ENCODE measurements at regions not wholly inside any gene's neighbourhood (a gene's known extent, or its start where the extent isn't known, plus 50 kb on each side); places are given as distances from the start of the nearest gene placed in this dataset.

DNA sequence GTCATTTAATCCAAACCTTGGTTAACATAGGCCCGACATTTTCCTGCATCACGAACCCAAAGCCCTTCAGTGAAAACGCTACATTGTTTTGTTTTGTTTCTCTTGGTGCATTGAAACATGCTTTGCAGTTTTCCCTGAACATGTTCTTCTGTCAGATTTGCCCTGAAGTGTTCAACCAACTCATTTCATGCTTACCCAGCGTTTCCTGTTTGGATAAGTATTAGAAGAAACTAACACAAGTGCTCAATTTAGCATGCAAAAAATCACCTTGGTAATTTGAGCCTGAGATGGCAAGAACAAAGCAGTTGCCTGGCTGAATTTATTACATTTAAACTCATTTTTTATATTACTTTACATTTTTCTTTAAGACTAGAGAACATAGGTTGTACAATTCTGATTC, 160.1 kb upstream of the VCX3A start:
- no peaks in the 10 kb centered on the region for H3K4me1 Mint-ChIP-seq
- peaks cover 0 to 3% (median 1%) of the 10 kb centered on the region in 7 donors for H3K9me3 Mint-ChIP-seq
- no peaks in the 10 kb centered on the region for H3K36me3 Mint-ChIP-seq
- H3K4me3 Mint-ChIP-seq, result no peak overlapping the region
- DNase-seq (no peak), ATAC-seq (ENCODE audit: low read depth in 2 of 2) (no peak)
- H3K27ac Mint-ChIP-seq, result no peak overlapping the region
- H3K27me3 Mint-ChIP-seq, result peaks cover 0 to 8% (median 5%) of the 10 kb centered on the region in 3 donors

DNA sequence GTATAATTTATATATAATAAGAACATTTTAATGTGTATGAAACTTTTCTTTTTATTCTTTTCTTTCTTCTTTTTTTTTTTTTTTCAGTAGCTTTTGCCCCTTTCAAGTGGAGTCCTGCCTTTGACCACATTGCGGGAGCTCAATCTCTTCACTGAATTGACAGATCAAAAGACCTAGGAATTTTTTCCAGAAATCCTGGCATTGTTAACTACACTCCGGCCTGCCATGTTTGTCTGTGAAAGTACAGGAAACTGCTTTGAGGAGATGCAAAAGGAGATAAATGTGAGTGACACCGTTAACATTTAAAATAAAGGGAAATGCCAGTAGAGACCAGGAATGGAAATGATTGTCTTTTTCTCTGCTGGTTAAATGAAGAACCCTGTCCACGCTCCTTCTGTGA, 159.3 kb upstream of the VCX3A start:
- H3K36me3 Mint-ChIP-seq, result no peaks in the 10 kb centered on the region
- no peak overlapping the region for H3K27ac Mint-ChIP-seq
- peaks cover 0 to 8% (median 5%) of the 10 kb centered on the region in 3 donors for H3K27me3 Mint-ChIP-seq
- DNase-seq (no peak), ATAC-seq (ENCODE audit: low read depth in 2 of 2) (no peak)
- no peak overlapping the region for H3K4me3 Mint-ChIP-seq
- H3K9me3 Mint-ChIP-seq, result peaks cover 0 to 9% (median 2%) of the 10 kb centered on the region in 7 donors
- no peaks in the 10 kb centered on the region for H3K4me1 Mint-ChIP-seq

DNA sequence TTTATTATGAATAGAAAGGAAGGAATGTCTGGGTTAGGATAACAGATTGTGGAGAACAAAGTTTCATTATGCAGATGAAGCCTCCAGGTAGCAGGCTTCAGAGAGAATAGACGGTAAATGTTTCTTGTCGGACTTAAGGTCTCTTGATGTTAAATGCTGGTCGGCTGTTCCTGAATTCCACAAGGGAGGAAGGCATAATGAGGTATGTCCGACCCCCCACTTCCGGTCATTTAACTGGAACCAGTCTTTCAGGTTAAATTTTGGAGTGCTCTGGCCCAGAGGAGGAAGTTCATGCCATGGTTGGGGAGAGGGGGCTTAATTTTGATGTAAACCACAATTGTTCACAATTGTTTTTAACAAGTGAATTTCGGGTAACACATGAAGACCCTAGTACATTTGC, 158.1 kb upstream of the VCX3A start:
- ATAC-seq (ENCODE audit: low read depth in 2 of 2), result no peak
- Mint-ChIP-seq H3K4me1 (no peaks in the 10 kb centered on the region), H3K9me3 (peaks cover 0 to 13% (median 3%) of the 10 kb centered on the region in 7 donors), H3K27me3 (peaks cover 0 to 8% (median 5%) of the 10 kb centered on the region in 3 donors), H3K4me3 (no peak overlapping the region), H3K36me3 (no peaks in the 10 kb centered on the region), H3K27ac (no peak overlapping the region)
- no peak for DNase-seq

DNA sequence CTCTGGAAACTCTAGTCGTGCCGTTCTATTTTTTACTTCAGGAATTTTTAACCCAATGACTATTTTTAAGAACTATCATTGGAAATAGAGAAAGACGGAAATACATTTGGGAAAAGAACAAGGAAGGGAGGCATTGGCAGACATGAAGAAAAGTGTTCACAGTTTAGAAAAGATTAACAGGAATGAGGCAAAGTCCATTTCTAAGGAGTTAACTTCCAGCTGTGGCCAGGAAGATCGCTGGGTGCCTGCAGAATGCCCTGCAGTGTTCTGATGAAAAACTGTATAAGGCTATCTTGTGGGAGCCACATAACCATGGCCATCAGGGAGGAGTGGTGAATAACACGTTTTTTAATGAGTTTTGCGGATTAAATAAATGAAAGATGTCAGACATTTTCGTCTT, 150.6 kb upstream of the VCX3A start:
- no peak overlapping the region for H3K4me3 Mint-ChIP-seq
- ATAC-seq (ENCODE audit: low read depth in 2 of 2), result no peak

DNA sequence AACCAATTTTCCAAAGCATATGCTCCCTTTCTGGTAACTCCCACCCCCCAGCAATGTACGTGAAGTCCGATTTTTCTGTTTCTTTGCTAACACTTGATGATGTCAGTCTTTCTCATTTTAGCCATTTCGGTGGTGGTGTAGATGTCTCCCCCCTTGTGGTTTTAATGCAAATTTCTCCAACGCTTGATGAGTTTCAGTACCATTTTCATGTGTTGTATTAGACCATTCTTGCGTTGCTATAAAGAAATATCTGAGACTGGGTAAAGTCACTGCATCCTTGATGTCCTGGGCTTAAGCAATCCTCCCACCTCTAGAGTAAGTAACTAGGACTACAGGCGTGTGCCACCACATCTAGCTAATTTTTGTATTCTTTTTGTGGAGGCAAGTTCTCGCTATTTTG, 148.4 kb upstream of the VCX3A start:
- H3K4me1 Mint-ChIP-seq, result no peaks in the 10 kb centered on the region
- H3K27ac Mint-ChIP-seq, result no peak overlapping the region
- ATAC-seq (ENCODE audit: low read depth in 2 of 2), result no peak
- DNase-seq, result no peak
- H3K36me3 Mint-ChIP-seq, result peaks cover 0 to 8% of the 10 kb centered on the region in 2 donors
- no peak overlapping the region for H3K4me3 Mint-ChIP-seq
- H3K9me3 Mint-ChIP-seq, result peaks cover 1 to 20% (median 3%) of the 10 kb centered on the region in 7 donors
- H3K27me3 Mint-ChIP-seq, result peaks cover 0 to 3% (median 2%) of the 10 kb centered on the region in 3 donors

More for the DNA sequence above, 150.6 kb upstream of the VCX3A start:
- DNase-seq, result no peak
- Mint-ChIP-seq H3K4me1 (no peaks in the 10 kb centered on the region), H3K27me3 (no peaks in the 10 kb centered on the region), H3K9me3 (peaks cover 2 to 31% (median 4%) of the 10 kb centered on the region in 7 donors), H3K36me3 (peaks cover 0 to 8% of the 10 kb centered on the region in 2 donors), H3K27ac (peak overlapping the region in 2 of 6 donors; percentile 30 to 79)

DNA sequence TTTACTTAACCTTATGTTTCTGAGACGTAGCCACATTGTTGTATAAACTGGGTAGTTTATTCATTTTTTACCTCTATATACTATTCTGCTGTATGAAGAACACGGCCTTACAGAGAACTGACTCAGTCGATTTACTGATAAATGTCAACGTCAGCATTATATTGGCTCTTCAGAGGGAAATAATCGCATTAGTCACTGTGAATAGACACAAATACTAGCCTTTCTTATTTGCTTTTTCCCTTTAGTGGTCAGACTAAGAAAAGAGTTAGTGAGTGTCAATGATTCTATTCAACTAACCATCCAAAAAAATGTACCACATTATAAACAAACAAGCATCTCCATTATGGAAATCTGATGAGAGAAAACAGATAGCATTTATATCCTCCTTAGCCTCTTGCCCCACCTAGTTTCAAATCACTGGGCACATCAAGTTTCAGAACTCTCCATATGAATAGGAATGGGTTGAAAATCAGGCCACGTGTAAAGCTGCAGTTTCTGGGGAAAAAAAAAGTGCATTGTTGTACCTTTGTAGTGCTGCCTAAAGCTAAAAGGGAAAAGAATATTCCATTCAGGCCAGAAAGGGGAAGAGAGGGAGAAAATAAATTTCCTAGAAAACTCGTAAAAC, 146.7 kb upstream of the VCX3A start:
- peaks cover 0 to 8% of the 10 kb centered on the region in 2 donors for H3K36me3 Mint-ChIP-seq
- H3K4me1 Mint-ChIP-seq, result no peaks in the 10 kb centered on the region
- DNase-seq (no peak), ATAC-seq (ENCODE audit: low read depth in 2 of 2) (no peak)
- peaks cover 0 to 20% (median 2%) of the 10 kb centered on the region in 7 donors for H3K9me3 Mint-ChIP-seq
- H3K4me3 Mint-ChIP-seq, result no peak overlapping the region
- peak overlapping the region in 1 of 6 donors; percentile 50 for H3K27ac Mint-ChIP-seq
- peaks cover 0 to 16% (median 4%) of the 10 kb centered on the region in 3 donors for H3K27me3 Mint-ChIP-seq

DNA sequence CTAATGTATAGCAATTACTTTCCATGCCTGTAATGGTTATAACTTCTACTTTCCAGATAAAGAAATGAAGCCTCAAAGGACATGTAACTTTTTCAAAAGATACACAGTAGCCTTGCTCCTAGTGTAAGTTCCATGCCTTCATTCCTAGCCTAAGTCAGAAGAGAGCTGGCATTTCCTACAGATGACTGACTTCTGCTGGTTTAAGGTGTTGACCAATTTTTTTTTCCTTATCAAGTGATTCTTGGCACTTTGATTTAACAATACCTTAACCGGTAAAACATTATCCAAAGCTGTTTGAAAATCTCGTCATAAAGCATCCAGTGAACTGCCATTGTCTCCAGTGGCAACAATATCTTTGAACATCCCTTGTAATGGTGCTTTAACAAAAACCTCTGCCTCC, 145.1 kb upstream of the VCX3A start:
- H3K36me3 Mint-ChIP-seq, result peaks cover 0 to 8% of the 10 kb centered on the region in 2 donors
- H3K4me1 Mint-ChIP-seq, result no peaks in the 10 kb centered on the region
- peaks cover 0 to 18% (median 4%) of the 10 kb centered on the region in 3 donors for H3K27me3 Mint-ChIP-seq
- DNase-seq (no peak), ATAC-seq (ENCODE audit: low read depth in 2 of 2) (no peak)
- H3K27ac Mint-ChIP-seq, result no peak overlapping the region
- no peak overlapping the region for H3K4me3 Mint-ChIP-seq
- peaks cover 0 to 20% (median 2%) of the 10 kb centered on the region in 7 donors for H3K9me3 Mint-ChIP-seq

DNA sequence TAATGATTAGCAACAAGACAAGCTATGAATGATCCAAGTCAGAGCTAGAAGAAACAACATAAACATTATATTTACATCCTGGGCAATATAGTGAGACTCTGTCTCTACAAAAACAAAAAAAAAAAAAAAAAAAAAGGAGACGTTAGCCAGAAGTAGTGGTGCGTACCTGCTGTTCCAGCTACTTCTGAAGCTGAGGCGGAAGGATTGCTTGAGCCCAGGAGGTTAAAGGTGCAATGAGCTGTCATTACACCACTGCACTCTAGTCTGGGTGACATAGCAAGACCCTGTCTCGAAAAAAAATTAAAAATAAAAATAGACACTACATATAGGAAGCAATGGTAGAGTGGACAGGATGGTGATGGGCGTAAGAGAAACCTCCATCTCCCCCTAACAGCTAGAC, 144.6 kb upstream of the VCX3A start:
- peaks cover 0 to 20% (median 2%) of the 10 kb centered on the region in 7 donors for H3K9me3 Mint-ChIP-seq
- peaks cover 0 to 8% of the 10 kb centered on the region in 2 donors for H3K36me3 Mint-ChIP-seq
- H3K27me3 Mint-ChIP-seq, result peaks cover 0 to 18% (median 4%) of the 10 kb centered on the region in 3 donors
- no peak for DNase-seq
- H3K4me1 Mint-ChIP-seq, result no peaks in the 10 kb centered on the region
- H3K4me3 Mint-ChIP-seq, result no peak overlapping the region
- H3K27ac Mint-ChIP-seq, result no peak overlapping the region
- ATAC-seq (ENCODE audit: low read depth in 2 of 2), result no peak

DNA sequence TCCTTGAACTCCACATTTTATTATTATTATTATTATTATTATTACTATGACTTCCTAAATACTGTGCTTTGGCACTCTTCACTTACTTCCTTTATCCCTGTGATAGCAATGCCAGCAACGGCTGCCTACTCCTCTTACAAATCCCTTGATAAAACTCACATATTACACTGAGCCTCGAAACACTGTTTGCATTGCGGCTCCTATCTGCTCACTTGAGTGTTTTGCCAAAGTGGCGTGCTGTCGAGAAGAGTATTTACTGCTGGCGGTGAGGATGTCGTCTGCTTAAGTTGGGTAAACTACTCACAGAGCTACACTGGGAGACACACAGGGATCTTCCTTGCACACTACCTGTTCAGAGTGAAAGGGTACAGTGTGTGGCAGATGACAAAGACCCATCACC, 143.4 kb upstream of the VCX3A start:
- H3K4me1 Mint-ChIP-seq, result no peaks in the 10 kb centered on the region
- no peak for ATAC-seq (ENCODE audit: low read depth in 2 of 2)
- peaks cover 0 to 18% (median 4%) of the 10 kb centered on the region in 3 donors for H3K27me3 Mint-ChIP-seq
- H3K4me3 Mint-ChIP-seq, result no peak overlapping the region
- peaks cover 0 to 8% of the 10 kb centered on the region in 2 donors for H3K36me3 Mint-ChIP-seq
- no peak overlapping the region for H3K27ac Mint-ChIP-seq
- peaks cover 0 to 19% (median 2%) of the 10 kb centered on the region in 7 donors for H3K9me3 Mint-ChIP-seq
- no peak for DNase-seq

DNA sequence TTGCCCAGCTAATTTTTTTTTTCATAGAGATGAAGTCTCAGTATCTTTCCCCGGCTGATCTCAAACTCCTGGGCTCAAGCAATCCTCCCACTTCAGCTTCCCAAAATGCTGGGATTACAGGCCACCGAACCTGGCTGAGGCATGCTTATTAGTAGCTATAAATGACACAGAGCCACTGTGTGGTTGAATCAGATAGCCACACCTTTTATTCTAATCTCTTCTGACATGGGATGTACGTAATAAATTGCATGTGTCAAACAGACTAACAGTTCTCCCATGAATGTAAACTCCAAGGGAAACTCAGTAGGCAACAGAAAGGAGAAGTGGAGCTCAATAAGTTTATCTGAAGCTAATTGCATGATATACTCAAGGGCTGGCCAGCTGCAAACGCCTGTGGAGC, 139.8 kb upstream of the VCX3A start:
- Mint-ChIP-seq H3K4me3 (no peak overlapping the region), H3K27me3 (peaks cover 0 to 18% (median 4%) of the 10 kb centered on the region in 3 donors), H3K36me3 (no peaks in the 10 kb centered on the region), H3K9me3 (peaks cover 0 to 16% (median 5%) of the 10 kb centered on the region in 7 donors), H3K27ac (no peak overlapping the region), H3K4me1 (no peaks in the 10 kb centered on the region)
- no peak for ATAC-seq (ENCODE audit: low read depth in 2 of 2)
- DNase-seq, result no peak

DNA sequence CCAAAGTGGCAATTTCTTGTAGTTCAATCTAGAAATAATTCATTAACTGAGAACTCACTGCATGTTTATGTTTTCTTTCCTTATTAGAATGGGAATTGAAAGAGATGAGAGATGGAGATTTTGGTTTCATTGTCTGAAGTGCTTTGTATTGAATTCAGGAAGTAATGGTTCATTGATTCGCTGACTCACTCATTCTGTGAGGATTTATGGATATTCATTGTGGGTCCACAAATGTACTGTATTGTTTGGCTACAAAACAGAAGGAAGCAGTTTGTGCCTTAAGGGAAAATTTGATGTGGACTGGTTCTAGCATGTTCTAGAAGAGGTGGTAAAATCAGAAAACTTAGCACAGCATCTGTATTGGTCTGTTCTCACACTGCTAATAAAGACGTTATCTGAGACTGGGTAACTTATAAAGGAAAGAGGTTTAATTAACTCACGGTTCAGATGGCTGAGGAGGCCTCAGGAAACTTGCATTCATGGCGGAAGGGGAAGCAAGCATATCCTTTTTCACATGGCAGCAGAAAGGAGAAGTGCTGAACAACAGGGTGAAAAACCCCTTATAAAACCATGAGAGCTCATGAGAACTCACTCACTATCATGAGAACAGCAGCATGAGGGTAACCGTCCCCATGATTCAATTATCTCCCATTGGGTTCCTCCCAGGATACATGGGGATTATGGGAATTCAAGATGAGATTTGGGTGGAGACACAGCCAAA, 132.3 kb upstream of the VCX3A start:
- Mint-ChIP-seq H3K4me3 (peak overlapping the region in 6 of 8 donors; percentile 0 to 71 (median 32)), H3K27me3 (no peaks in the 10 kb centered on the region), H3K27ac (peak overlapping the region in 3 of 6 donors; percentile 4 to 39 (median 34)), H3K4me1 (peaks cover 7 to 19% (median 9%) of the 10 kb centered on the region in 3 donors), H3K9me3 (peaks cover 0 to 23% (median 10%) of the 10 kb centered on the region in 7 donors), H3K36me3 (peaks cover 0 to 7% of the 10 kb centered on the region in 2 donors)
- peak; percentile 20 for DNase-seq
- peak; percentile 67 to 82 for ATAC-seq (ENCODE audit: low read depth in 2 of 2)

DNA sequence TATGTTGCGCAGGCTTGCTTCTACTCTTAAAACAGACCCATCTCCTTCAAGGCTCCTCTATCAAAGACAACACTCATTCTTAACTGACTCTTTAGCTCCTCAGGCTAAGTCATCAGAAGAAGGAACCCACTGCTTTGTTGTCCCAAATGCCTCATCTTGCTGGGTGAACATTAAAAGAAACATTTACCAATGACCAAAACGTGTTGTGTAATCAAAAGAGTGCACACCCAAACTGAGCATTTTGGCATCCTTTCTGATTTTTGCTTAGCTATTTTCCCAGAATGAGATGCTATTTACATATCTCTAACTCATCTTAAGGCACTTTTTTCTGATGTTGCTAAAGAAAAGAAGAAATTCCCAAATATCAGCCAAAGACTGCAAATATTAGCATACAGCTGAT, 131.7 kb upstream of the VCX3A start:
- no peak overlapping the region for H3K27ac Mint-ChIP-seq
- H3K9me3 Mint-ChIP-seq, result peaks cover 0 to 23% (median 7%) of the 10 kb centered on the region in 7 donors
- peak overlapping the region in 1 of 8 donors; percentile 5 for H3K4me3 Mint-ChIP-seq
- H3K27me3 Mint-ChIP-seq, result no peaks in the 10 kb centered on the region
- peaks cover 7 to 19% (median 9%) of the 10 kb centered on the region in 3 donors for H3K4me1 Mint-ChIP-seq
- H3K36me3 Mint-ChIP-seq, result peaks cover 0 to 7% of the 10 kb centered on the region in 2 donors
- no peak for DNase-seq
- ATAC-seq (ENCODE audit: low read depth in 2 of 2), result no peak

DNA sequence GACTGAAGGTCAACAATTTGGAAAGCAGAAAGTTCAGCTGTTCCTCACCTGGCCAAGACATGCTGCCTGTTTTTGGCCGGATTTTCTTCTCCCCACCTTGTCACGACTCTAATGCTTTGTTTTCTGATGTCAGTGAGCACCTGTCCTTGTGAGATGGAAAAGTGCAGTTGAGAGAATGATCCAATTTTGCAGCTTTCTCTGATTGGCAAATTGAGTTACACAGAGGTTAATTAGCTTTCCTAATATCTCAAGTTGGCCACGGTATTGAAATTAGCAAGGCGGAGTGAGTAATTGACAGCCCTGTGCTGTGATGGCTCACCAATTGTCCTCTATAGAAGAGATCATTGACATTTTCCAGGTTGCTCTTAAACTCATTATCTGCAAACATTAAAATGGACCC, 126.8 kb upstream of the VCX3A start:
- no peak for ATAC-seq (ENCODE audit: low read depth in 2 of 2)
- H3K4me1 Mint-ChIP-seq, result peaks cover 0 to 5% (median 0%) of the 10 kb centered on the region in 3 donors

More for the DNA sequence above, 126.8 kb upstream of the VCX3A start:
- Mint-ChIP-seq H3K27ac (peak overlapping the region in 1 of 6 donors; percentile 22), H3K36me3 (peaks cover 9 to 17% of the 10 kb centered on the region in 2 donors), H3K4me3 (no peak overlapping the region), H3K27me3 (no peaks in the 10 kb centered on the region), H3K9me3 (peaks cover 8 to 35% (median 20%) of the 10 kb centered on the region in 7 donors)
- no peak for DNase-seq

All from naive B cell (primary cell).